ENCODE measurements at regions not wholly inside any gene's neighbourhood (a gene's known extent, or its start where the extent isn't known, plus 50 kb on each side); places are given as distances from the start of the nearest gene placed in this dataset.

- TF ChIP-seq EZH2 (IDR thresholded peaks at IDR 0.05; ENCODE audit: borderline replicate concordance, insufficient read depth, low read length, poor library complexity, severe bottlenecking), result no peak
- TF ChIP-seq POLR2AphosphoS5 (IDR thresholded peaks at IDR 0.05), result no peak
- TF ChIP-seq MXI1 (conservative IDR thresholded peaks at IDR 0.05; ENCODE audit: poor library complexity, severe bottlenecking), result no peak
- TF ChIP-seq SMC3 (conservative IDR thresholded peaks at IDR 0.05; ENCODE audit: poor library complexity), result no peak
- TF ChIP-seq EP300 (conservative IDR thresholded peaks at IDR 0.05; ENCODE audit: poor library complexity, severe bottlenecking), result no peak
- no peak for TF ChIP-seq CTCF (IDR thresholded peaks at IDR 0.05; ENCODE audit: poor library complexity, severe bottlenecking)
- TF ChIP-seq, protein P1, sequence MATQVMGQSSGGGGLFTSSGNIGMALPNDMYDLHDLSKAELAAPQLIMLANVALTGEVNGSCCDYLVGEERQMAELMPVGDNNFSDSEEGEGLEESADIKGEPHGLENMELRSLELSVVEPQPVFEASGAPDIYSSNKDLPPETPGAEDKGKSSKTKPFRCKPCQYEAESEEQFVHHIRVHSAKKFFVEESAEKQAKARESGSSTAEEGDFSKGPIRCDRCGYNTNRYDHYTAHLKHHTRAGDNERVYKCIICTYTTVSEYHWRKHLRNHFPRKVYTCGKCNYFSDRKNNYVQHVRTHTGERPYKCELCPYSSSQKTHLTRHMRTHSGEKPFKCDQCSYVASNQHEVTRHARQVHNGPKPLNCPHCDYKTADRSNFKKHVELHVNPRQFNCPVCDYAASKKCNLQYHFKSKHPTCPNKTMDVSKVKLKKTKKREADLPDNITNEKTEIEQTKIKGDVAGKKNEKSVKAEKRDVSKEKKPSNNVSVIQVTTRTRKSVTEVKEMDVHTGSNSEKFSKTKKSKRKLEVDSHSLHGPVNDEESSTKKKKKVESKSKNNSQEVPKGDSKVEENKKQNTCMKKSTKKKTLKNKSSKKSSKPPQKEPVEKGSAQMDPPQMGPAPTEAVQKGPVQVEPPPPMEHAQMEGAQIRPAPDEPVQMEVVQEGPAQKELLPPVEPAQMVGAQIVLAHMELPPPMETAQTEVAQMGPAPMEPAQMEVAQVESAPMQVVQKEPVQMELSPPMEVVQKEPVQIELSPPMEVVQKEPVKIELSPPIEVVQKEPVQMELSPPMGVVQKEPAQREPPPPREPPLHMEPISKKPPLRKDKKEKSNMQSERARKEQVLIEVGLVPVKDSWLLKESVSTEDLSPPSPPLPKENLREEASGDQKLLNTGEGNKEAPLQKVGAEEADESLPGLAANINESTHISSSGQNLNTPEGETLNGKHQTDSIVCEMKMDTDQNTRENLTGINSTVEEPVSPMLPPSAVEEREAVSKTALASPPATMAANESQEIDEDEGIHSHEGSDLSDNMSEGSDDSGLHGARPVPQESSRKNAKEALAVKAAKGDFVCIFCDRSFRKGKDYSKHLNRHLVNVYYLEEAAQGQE (IDR thresholded peaks at IDR 0.05; ENCODE audit: borderline replicate concordance), result no peak
- no peak for TF ChIP-seq RAD21 (conservative IDR thresholded peaks at IDR 0.05)
- no peak for TF ChIP-seq TAF1 (IDR thresholded peaks at IDR 0.05; ENCODE audit: low read depth)
- Histone ChIP-seq H2AFZ (ENCODE audit: low read depth, low read length) (no peak overlapping the region), H3K4me2 (ENCODE audit: low read length) (no peak overlapping the region), H3K79me2 (replicated peaks; ENCODE audit: insufficient read depth, low read length) (no peaks in the 10 kb centered on the region), H3K27ac (ENCODE audit: low read length) (no peak overlapping the region), H3F3A (ENCODE audit: insufficient read depth, low read length, poor library complexity, severe bottlenecking) (no peaks in the 10 kb centered on the region), H3K9ac (ENCODE audit: low read length) (no peak overlapping the region), H4K20me1 (ENCODE audit: insufficient read depth) (no peaks in the 10 kb centered on the region), H3K9me2 (ENCODE audit: insufficient read depth, low read length) (no peaks in the 10 kb centered on the region), H3K27me3 (ENCODE audit: insufficient read depth, low read depth, low read length) (no peaks in the 10 kb centered on the region), H3K4me3 (ENCODE audit: low read length) (no peak overlapping the region), H3K9me3 (ENCODE audit: low read length) (no peaks in the 10 kb centered on the region), H3K36me3 (ENCODE audit: insufficient read depth, low read length) (no peaks in the 10 kb centered on the region)
These were observed 228.2 kb downstream of the MTRR start for GRCh38 chr5:8097146-8097545.

DNA sequence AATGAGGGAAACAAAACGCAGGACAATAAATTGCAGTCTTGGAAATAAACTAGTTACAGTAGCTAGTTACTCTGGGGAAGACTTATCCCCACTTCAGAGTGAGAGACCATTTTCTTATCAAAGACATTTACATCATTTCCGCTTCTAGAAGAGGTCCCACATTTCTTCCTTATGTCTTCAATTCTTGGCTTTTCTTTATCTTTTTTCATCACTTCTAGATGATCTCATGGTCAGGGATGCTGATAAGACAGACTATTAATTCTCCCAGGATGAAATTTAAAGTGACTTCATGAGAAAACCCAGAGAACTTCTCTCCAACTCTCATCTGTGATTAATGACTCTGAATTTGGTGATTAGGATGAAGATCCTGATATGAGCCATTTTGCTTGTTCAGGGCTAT, 229.1 kb downstream of the MTRR start:
- TF ChIP-seq TAF1 (IDR thresholded peaks at IDR 0.05; ENCODE audit: low read depth), result no peak
- TF ChIP-seq EZH2 (IDR thresholded peaks at IDR 0.05; ENCODE audit: borderline replicate concordance, insufficient read depth, low read length, poor library complexity, severe bottlenecking), result no peak
- no peak for TF ChIP-seq RAD21 (conservative IDR thresholded peaks at IDR 0.05)
- TF ChIP-seq, protein P1 (IDR thresholded peaks at IDR 0.05; ENCODE audit: borderline replicate concordance), result no peak
- no peak for TF ChIP-seq MXI1 (conservative IDR thresholded peaks at IDR 0.05; ENCODE audit: poor library complexity, severe bottlenecking)

More for the DNA sequence above, 229.1 kb downstream of the MTRR start:
- H2AFZ ChIP-seq (ENCODE audit: low read depth, low read length), result no peak overlapping the region
- H3K27me3 ChIP-seq (ENCODE audit: insufficient read depth, low read depth, low read length), result no peaks in the 10 kb centered on the region
- no peaks in the 10 kb centered on the region for H3K36me3 ChIP-seq (ENCODE audit: insufficient read depth, low read length)
- H3K9me2 ChIP-seq (ENCODE audit: insufficient read depth, low read length), result no peaks in the 10 kb centered on the region
- no peak overlapping the region for H3K9ac ChIP-seq (ENCODE audit: low read length)
- no peak overlapping the region for H3K4me3 ChIP-seq (ENCODE audit: low read length)
- H3K4me2 ChIP-seq (ENCODE audit: low read length), result no peak overlapping the region
- no peaks in the 10 kb centered on the region for H3F3A ChIP-seq (ENCODE audit: insufficient read depth, low read length, poor library complexity, severe bottlenecking)
- no peak overlapping the region for H3K27ac ChIP-seq (ENCODE audit: low read length)
- no peaks in the 10 kb centered on the region for H4K20me1 ChIP-seq (ENCODE audit: insufficient read depth)
- H3K9me3 ChIP-seq (ENCODE audit: low read length), result no peaks in the 10 kb centered on the region
- H3K79me2 ChIP-seq (replicated peaks; ENCODE audit: insufficient read depth, low read length), result no peaks in the 10 kb centered on the region

Measured in neural cell (in vitro differentiated cells).